ENCODE measurements at regions not wholly inside any gene's neighbourhood (a gene's known extent, or its start where the extent isn't known, plus 50 kb on each side); places are given as distances from the start of the nearest gene placed in this dataset.

DNA sequence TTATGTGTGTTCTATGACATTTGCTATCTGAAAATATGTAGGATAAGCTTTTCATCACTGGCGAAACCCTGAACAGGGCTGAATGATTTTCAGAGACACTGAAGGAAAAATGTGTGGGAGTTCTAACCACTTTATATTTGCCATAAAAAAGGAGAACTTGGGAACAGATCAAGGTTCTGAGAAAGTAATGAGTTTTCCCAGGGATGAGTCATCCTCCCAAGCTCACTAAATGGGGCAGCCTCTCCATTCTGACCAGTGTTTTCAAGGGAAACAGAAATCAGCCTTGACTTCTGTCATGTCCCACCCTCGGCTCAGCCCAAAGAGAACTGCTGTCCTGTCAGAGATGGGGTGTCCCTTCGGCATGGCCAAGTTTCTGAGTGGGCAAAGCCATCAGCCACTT is 2109.8 kb upstream of the CELF4 start:
- peak; percentile 2 for DNase-seq (ENCODE audit: low read depth)

- no peak for DNase-seq (ENCODE audit: low read depth)
Observed at GRCh38 chr18:39672171-39672570, 2106.6 kb upstream of the CELF4 start.

GRCh38 chr18:39667905-39668304 is 2102.3 kb upstream of the CELF4 start:
- no peak for DNase-seq (ENCODE audit: low read depth)

GRCh38 chr18:39666541-39666940 is 2100.9 kb upstream of the CELF4 start:
- no peak for DNase-seq (ENCODE audit: low read depth)

- DNase-seq (ENCODE audit: low read depth), result no peak
Observed at GRCh38 chr18:39661856-39662366, 2096.3 kb upstream of the CELF4 start.

DNA sequence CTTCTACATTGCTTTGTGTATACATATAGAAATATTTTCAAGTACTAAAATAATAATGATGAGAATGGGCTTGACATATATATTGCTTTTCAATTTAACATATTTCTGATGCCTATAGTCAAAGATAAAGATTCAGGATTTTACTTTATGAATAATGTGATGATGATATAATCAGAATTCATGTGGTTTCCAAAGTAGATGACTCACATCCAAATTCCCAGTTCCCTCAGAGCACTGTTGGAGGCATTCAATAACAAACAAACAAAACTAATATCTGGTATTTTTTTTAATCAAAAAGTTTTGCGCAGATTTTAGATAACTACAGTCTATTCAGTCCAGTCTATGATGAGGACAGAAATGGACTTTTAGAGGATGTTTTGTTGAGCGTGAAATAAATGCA is 2094.5 kb upstream of the CELF4 start:
- DNase-seq (ENCODE audit: low read depth), result no peak

GRCh38 chr18:39655341-39655740 is 2089.7 kb upstream of the CELF4 start:
- DNase-seq (ENCODE audit: low read depth), result no peak

DNA sequence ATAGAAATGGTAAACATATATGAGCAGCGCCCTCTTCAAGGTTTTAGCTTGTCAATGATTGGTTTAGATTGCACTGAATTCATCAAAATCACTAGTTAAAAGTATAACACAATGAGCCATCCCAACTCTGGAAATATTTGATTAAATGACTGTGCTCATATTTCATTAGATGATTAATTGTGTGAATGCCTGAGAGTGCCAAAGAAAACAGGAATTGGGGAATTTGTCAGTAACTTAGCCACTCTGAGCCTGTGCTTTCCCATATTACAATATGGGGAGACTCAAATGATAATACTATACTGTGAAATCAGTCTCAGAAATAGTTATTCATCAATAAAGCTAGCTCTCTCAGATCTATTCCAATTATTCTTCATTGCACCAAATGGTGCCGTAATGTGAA is 2087.6 kb upstream of the CELF4 start:
- no peak for DNase-seq (ENCODE audit: low read depth)

- DNase-seq (ENCODE audit: low read depth), result no peak
Observed at GRCh38 chr18:39648616-39649015, 2083.0 kb upstream of the CELF4 start.

- peak; percentile 81 for DNase-seq (ENCODE audit: low read depth)
Observed at GRCh38 chr18:39647627-39648534, 2082.3 kb upstream of the CELF4 start.

DNA sequence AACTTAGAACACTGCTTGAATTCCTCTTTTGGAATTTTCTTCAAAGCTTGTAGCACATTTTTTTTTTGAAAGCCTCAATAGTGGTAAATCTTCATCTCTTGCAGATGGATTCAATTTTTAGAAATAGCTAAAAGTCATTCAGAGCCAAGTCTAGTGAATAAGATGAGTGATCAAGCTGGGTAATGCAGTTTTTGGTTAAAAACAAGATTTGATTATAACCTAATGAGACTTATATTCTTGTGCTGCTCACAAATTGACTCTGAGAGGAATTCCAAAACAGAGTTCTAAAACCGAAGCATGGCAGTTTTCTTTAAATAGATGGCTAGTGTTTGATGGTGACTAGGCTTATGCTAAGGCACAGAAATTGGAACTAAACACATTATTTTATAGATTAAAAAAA is 2072.6 kb upstream of the CELF4 start:
- no peak for DNase-seq (ENCODE audit: low read depth)

DNA sequence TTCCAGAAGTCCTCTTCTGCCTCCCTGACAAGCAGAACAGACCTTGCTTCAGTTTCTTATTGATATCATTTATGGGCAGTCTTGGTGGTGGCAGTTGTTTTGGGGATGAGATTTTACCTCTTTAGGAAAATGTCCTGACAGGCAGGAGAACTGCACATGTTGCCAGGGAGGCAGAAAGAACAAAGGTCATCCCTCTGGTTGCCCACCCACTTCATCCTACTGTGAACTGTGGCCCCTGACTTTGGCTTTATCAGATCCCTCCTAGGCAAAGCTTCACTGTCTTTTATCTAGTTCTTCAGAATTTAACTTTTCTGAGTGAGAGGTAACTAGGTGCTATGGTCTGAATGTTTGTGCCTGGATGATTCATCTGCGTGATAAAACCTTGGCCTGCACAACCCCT is 2071.3 kb upstream of the CELF4 start:
- no peak for DNase-seq (ENCODE audit: low read depth)

DNA sequence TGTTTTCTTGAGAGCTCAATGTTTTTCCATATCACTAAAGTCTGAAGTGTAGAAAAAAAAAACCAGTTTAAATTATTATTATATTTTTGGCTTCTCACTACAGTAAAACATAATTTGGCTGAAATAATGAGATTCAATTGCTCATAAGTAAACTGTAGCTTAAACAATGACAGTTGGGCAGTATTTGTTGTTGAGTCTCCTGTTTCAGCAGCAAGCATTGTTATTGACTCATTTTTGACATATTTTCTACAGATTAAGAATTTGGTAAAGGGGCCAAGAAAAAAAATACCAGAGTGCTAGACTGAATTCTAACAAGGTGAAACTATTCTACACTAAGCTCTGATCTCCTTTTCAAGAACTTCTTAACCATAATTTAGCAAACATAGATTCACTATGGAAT is 2070.4 kb upstream of the CELF4 start:
- no peak for DNase-seq (ENCODE audit: low read depth)

DNA sequence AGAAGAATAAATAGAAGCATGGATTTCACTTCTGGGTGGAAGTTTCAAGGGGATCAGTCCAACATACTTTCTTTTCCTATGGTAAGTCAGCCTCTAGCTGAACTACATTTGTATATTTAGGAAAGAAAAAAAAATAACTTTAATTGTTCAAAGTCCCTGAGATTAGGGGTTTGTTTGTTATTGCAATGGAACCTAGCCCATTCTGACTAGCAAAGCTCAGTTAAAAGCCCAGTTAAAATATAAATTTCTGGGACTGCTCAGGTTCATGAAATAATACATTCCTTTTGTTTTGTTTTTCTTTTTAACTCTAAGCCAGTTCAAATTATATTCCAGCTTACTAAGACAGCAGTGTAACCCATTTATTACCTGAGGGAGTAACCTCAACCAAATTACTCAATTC is 2069.6 kb upstream of the CELF4 start:
- DNase-seq (ENCODE audit: low read depth), result no peak

DNA sequence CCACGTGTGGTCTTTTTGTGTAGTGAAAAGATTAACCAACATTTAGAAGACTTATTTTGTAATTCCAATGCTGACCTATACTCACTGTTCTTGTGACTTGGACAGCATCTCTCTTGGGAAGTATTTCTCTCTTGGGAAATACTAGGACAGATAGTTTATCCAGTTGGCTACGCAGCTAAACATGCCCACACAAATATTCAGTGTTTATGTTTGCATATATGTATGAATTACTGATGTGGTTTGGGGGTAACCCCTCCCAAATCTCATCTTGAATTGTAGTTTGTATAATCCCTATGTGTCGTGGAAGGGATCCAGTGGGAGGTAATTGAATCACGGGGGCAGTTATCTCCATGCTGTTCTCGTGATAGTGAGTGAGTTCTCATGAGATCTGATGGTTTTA is 2062.3 kb upstream of the CELF4 start:
- no peak for DNase-seq (ENCODE audit: low read depth)

- peak; percentile 65 for DNase-seq (ENCODE audit: low read depth)
Observed at GRCh38 chr18:39624961-39625360, 2059.4 kb upstream of the CELF4 start.

DNA sequence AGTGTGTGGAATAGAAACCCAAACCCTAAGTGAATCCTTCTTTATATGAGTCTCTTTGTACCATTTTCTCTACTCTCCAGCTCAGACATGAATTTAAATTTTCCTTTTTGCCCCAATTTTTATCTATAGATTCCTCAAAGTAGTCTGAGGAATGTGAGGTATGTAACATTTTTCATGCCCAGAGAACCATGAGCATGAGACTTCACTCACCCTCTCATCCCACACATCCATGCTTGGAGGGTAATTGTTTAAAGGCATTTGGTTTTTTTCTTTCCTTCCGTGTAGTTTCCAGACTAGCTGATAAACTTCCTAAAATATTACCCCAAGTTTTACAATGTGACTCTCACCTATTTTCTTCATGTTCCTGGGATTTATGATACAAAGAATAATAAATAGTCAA is 2056.8 kb upstream of the CELF4 start:
- no peak for DNase-seq (ENCODE audit: low read depth)

GRCh38 chr18:39620551-39621168 is 2055.1 kb upstream of the CELF4 start:
- DNase-seq (ENCODE audit: low read depth), result no peak

DNA sequence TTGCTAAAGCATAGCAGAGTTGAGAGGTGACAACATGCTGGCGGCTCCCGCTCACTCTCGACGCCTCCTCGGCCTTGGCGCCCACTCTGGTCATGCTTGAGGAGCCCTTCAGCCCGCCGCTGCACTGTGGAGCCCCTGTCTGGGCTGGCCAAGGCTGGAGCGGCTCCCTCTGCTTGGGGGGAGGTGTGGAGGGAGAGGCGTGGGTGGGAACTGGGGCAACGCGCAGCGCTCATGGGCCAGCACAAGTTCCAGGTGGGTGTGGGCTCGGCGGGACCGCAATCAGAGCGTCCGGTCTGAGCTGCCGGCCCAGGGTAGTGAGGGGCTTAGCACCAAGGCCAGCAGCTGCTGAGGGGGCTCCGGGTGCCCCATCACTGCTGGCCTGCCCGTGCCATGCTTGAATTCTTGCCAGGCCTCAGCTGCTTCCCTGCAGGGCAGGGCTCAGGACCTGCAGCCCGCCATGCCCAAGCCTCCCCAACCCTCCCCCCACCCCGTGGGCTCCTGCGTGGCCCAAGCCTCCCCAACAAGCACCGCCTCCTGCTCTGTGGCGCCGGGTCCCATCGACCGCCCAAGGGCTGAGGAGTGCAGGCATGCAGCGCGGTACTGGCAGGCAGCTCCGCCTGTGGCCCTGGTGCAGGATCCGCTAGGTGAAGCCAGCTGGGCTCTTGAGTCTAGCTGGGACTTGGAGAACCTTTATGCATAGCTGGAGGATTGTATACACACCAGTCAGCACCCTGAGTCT is 2052.8 kb upstream of the CELF4 start:
- DNase-seq (ENCODE audit: low read depth), result no peak

- no peak for DNase-seq (ENCODE audit: low read depth)
Observed at GRCh38 chr18:39611381-39612100, 2045.9 kb upstream of the CELF4 start.

GRCh38 chr18:39607034-39607433 is 2041.4 kb upstream of the CELF4 start:
- no peak for DNase-seq (ENCODE audit: low read depth)

DNA sequence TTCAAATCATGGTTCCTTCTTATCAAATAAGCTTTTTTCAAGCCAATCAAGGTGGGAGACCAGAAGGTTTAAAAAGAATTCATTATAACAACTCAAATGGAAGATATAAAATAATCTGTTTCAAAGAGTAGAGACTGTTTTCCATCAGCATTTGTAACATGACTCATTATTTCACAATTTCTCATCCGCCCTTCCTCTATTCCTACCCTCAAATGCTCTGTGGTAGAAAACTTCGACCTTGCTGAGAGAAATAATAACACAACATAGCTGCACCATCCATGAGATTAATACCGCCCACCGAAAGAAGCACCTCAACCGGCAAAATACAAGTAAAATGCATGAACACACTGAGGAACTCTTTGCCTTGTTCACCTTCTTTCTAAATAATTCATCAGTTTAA is 2039.2 kb upstream of the CELF4 start:
- DNase-seq (ENCODE audit: low read depth), result no peak

All from non-pigmented ciliary epithelial cell (primary cell).